Activated B cell treated with CpG ODN at 0.5 μM for 24 hours (primary cell): ENCODE measurements at regions not wholly inside any gene's neighbourhood (a gene's known extent, or its start where the extent isn't known, plus 50 kb on each side); places are given as distances from the start of the nearest gene placed in this dataset.

ENCODE experiments used
- ATAC-seq: fragments of 200-7000 bp; cut with Tn5 transposase; one replicate; pipeline ENCODE4 v1.10.0; 2021; ENCODE audit warnings: low read depth, mild to moderate bottlenecking, moderate library complexity
- CTCF ChIA-PET: fragments of 350-600 bp; sonication (Branson Sonifier 250); formaldehyde crosslinking; loops from one replicate; lab custom pipeline; 2021; ENCODE audit warnings: antibody characterized with exemption; lab: Charles Lee
- POLR2A ChIA-PET: fragments of 350-600 bp; sonication (Branson Sonifier 250); formaldehyde crosslinking; loops from one replicate; lab custom pipeline; 2021; ENCODE audit warnings: antibody characterized with exemption; lab: Charles Lee
- DNase-seq: peaks from one replicate; pipeline ENCODE4 v3.0.0; 2022
- H3K27ac Mint-ChIP-seq: one replicate; pipeline ENCODE4 v1.8.0; 2020; ENCODE audit warnings: mixed read lengths
- H3K27me3 Mint-ChIP-seq: one replicate; pipeline ENCODE4 v1.8.0; 2021; ENCODE audit warnings: mixed read lengths
- H3K36me3 Mint-ChIP-seq: one replicate; pipeline ENCODE4 v1.8.0; 2021; ENCODE audit warnings: low read depth, mixed read lengths
- H3K4me1 Mint-ChIP-seq: one replicate; pipeline ENCODE4 v1.8.0; 2021; ENCODE audit warnings: mixed read lengths
- H3K4me3 Mint-ChIP-seq: one replicate; pipeline ENCODE4 v1.8.0; 2020; ENCODE audit warnings: mild to moderate bottlenecking, mixed read lengths
- H3K9me3 Mint-ChIP-seq: one replicate; pipeline ENCODE4 v1.8.0; 2020; ENCODE audit warnings: mixed read lengths
- intact Hi-C: fragments of 100-400 bp; cut with micrococcal nuclease; formaldehyde crosslinking; loops from one replicate; pipeline ENCODE4 v1.15.1; 2024
- TF ChIP-seq, protein P1 (sequence below): fragments of 200-600 bp; IDR thresholded peaks from one replicate; pipeline ENCODE4 v1.8.0; 2022; ENCODE audit warnings: antibody characterized with exemption, mild to moderate bottlenecking

DNA sequence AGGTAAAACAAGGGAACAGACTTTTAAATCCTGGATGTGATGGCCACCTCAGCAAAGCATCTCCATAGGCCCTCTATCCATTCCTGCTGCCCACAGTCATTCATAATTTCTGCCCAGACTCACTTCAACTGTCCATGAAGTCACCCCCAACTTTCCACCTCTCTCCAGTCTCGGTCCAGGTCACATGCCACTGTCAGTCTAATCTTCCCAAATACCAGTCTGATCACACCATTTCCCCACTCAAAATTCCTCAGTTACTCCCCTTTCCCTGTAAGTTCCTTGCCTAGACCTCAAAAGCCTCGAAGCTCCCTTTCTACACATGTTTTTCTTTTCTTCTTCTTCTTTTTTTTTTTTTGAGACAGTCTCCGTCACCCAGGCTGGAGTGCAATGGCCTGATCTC, 51.2 kb upstream of the HOPX start:
- Mint-ChIP-seq H3K27me3 (no peaks in the 10 kb centered on the region), H3K4me1 (peaks cover 8% of the 10 kb centered on the region), H3K36me3 (no peaks in the 10 kb centered on the region), H3K27ac (no peak overlapping the region), H3K4me3 (no peak overlapping the region), H3K9me3 (no peaks in the 10 kb centered on the region)
- DNase-seq (no peak), ATAC-seq (no peak)
- CTCF ChIA-PET = no interaction called here
- POLR2A ChIA-PET = no interaction called here
- TF ChIP-seq, protein P1, sequence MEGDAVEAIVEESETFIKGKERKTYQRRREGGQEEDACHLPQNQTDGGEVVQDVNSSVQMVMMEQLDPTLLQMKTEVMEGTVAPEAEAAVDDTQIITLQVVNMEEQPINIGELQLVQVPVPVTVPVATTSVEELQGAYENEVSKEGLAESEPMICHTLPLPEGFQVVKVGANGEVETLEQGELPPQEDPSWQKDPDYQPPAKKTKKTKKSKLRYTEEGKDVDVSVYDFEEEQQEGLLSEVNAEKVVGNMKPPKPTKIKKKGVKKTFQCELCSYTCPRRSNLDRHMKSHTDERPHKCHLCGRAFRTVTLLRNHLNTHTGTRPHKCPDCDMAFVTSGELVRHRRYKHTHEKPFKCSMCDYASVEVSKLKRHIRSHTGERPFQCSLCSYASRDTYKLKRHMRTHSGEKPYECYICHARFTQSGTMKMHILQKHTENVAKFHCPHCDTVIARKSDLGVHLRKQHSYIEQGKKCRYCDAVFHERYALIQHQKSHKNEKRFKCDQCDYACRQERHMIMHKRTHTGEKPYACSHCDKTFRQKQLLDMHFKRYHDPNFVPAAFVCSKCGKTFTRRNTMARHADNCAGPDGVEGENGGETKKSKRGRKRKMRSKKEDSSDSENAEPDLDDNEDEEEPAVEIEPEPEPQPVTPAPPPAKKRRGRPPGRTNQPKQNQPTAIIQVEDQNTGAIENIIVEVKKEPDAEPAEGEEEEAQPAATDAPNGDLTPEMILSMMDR = no peak
- intact Hi-C loops = no loop called here

DNA sequence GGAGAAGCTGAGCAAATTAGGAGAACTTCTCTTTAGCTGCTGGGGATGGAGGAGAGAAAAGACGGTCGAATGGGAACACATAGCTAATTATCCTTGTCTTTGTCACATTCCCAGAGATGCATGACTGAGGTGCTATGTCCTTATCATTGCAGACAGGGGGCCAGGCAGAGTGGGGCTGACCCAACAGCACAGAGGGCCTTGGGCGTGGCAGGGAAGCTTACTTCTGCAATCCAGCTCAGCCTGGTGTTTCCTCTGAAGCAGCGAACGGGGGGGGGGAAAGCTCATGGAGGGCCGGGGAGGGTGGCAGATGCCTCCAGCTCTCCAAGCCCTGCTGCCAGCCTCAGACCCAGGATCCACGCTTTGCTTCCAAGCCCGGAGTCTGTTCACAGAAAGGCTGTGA, 50.8 kb upstream of the HOPX start:
- POLR2A ChIA-PET = no interaction called here
- no peaks in the 10 kb centered on the region for H3K36me3 Mint-ChIP-seq

More for the DNA sequence above, 50.8 kb upstream of the HOPX start:
- CTCF ChIA-PET = no interaction called here
- intact Hi-C loops = no loop called here
- TF ChIP-seq, protein P1 = no peak
- DNase-seq (no peak), ATAC-seq (peak; percentile 28)
- Mint-ChIP-seq H3K4me1 (peaks cover 8% of the 10 kb centered on the region), H3K9me3 (no peaks in the 10 kb centered on the region), H3K27me3 (no peaks in the 10 kb centered on the region), H3K27ac (no peak overlapping the region), H3K4me3 (no peak overlapping the region)
